ENCODE measurements at regions not wholly inside any gene's neighbourhood (a gene's known extent, or its start where the extent isn't known, plus 50 kb on each side); places are given as distances from the start of the nearest gene placed in this dataset.

- WGBS, 2 experiments (ENCODE audit: insufficient coverage in 1 of 2, insufficient read length in 1 of 2): 59 to 64% methylated on average over 10 to 11 of the region's 11 CpGs
- H3K9me3 Mint-ChIP-seq: peaks cover 10% of the 10 kb centered on the region
- Histone ChIP-seq H3K36me3 (ENCODE audit: control insufficient read depth, insufficient read depth, low read length) (no peaks in the 10 kb centered on the region), H3K4me1 (ENCODE audit: control insufficient read depth, insufficient read depth, low read length) (peaks cover 8% of the 10 kb centered on the region), H3K27me3 (ENCODE audit: control insufficient read depth, insufficient read depth, low read length, poor library complexity, severe bottlenecking) (no peaks in the 10 kb centered on the region), H3K9me3 (ENCODE audit: control insufficient read depth, low read length) (peaks cover 9% of the 10 kb centered on the region), H3K27ac (ENCODE audit: low read depth, low read length) (peak overlapping the region; percentile 62), H3K9ac (ENCODE audit: extremely low read depth, low read length, poor library complexity, severe bottlenecking) (no peak overlapping the region), H3K4me3 (ENCODE audit: low read length) (no peak overlapping the region)
- no peaks in the 10 kb centered on the region for H3K36me3 Mint-ChIP-seq (ENCODE audit: low read depth)
- H3K27ac Mint-ChIP-seq: peak overlapping the region; percentile 22
- no peak overlapping the region for H3K4me3 Mint-ChIP-seq
- H3K27me3 Mint-ChIP-seq (ENCODE audit: insufficient read depth): peaks cover 2% of the 10 kb centered on the region
- peaks cover 27% of the 10 kb centered on the region for H3K4me1 Mint-ChIP-seq
- DNase-seq: peak; percentile 84
- TF ChIP-seq CTCF (conservative IDR thresholded peaks at IDR 0.05): no peak
Observed at GRCh38 chr20:58054780-58055373, 173.6 kb downstream of the ANKRD60 start.

- Mint-ChIP-seq H3K27ac (peak overlapping the region; percentile 22), H3K27me3 (ENCODE audit: insufficient read depth) (peaks cover 2% of the 10 kb centered on the region), H3K9me3 (peaks cover 10% of the 10 kb centered on the region), H3K4me1 (peaks cover 27% of the 10 kb centered on the region), H3K36me3 (ENCODE audit: low read depth) (no peaks in the 10 kb centered on the region), H3K4me3 (no peak overlapping the region)
- Histone ChIP-seq H3K9me3 (ENCODE audit: control insufficient read depth, low read length) (peaks cover 9% of the 10 kb centered on the region), H3K27ac (ENCODE audit: low read depth, low read length) (peak overlapping the region; percentile 62), H3K9ac (ENCODE audit: extremely low read depth, low read length, poor library complexity, severe bottlenecking) (no peak overlapping the region), H3K27me3 (ENCODE audit: control insufficient read depth, insufficient read depth, low read length, poor library complexity, severe bottlenecking) (no peaks in the 10 kb centered on the region), H3K36me3 (ENCODE audit: control insufficient read depth, insufficient read depth, low read length) (no peaks in the 10 kb centered on the region), H3K4me1 (ENCODE audit: control insufficient read depth, insufficient read depth, low read length) (peaks cover 8% of the 10 kb centered on the region), H3K4me3 (ENCODE audit: low read length) (no peak overlapping the region)
- no peak for DNase-seq
- no peak for TF ChIP-seq CTCF (conservative IDR thresholded peaks at IDR 0.05)
- whole genome bisulfite sequencing, 2 experiments (ENCODE audit: insufficient coverage in 1 of 2, insufficient read length in 1 of 2): 83% methylated on average over 6 of the region's 6 CpGs; no CpG with 5 or more reads in 1 of the 2 experiments
Observed at GRCh38 chr20:58054082-58054779, 174.2 kb downstream of the ANKRD60 start.

- Mint-ChIP-seq H3K9me3 (peaks cover 10% of the 10 kb centered on the region), H3K27me3 (ENCODE audit: insufficient read depth) (no peaks in the 10 kb centered on the region), H3K27ac (no peak overlapping the region), H3K4me1 (peaks cover 24% of the 10 kb centered on the region), H3K4me3 (no peak overlapping the region), H3K36me3 (ENCODE audit: low read depth) (no peaks in the 10 kb centered on the region)
- H3K4me1 ChIP-seq (ENCODE audit: control insufficient read depth, insufficient read depth, low read length): peaks cover 5% of the 10 kb centered on the region
- H3K27ac ChIP-seq (ENCODE audit: low read depth, low read length): no peak overlapping the region
- TF ChIP-seq CTCF (conservative IDR thresholded peaks at IDR 0.05): no peak
- no peaks in the 10 kb centered on the region for H3K36me3 ChIP-seq (ENCODE audit: control insufficient read depth, insufficient read depth, low read length)
- WGBS, 2 experiments (ENCODE audit: insufficient coverage in 1 of 2, insufficient read length in 1 of 2): 87 to 91% methylated on average over 7 to 10 of the region's 10 CpGs
- no peak overlapping the region for H3K4me3 ChIP-seq (ENCODE audit: low read length)
- H3K9ac ChIP-seq (ENCODE audit: extremely low read depth, low read length, poor library complexity, severe bottlenecking): no peak overlapping the region
- H3K27me3 ChIP-seq (ENCODE audit: control insufficient read depth, insufficient read depth, low read length, poor library complexity, severe bottlenecking): no peaks in the 10 kb centered on the region
- DNase-seq: no peak
- peaks cover 9% of the 10 kb centered on the region for H3K9me3 ChIP-seq (ENCODE audit: control insufficient read depth, low read length)
Observed at GRCh38 chr20:58053391-58054055, 174.9 kb downstream of the ANKRD60 start.

All from endodermal cell (in vitro differentiated cells).